ENCODE measurements at regions not wholly inside any gene's neighbourhood (a gene's known extent, or its start where the extent isn't known, plus 50 kb on each side); places are given as distances from the start of the nearest gene placed in this dataset.

- TF ChIP-seq ASH2L (IDR thresholded peaks at IDR 0.05; ENCODE audit: borderline replicate concordance, low read depth): no peak
- no peak for TF ChIP-seq ATF7 (IDR thresholded peaks at IDR 0.05; ENCODE audit: low read depth)
These were observed 265.9 kb downstream of the ENC1 start (continued) for GRCh38 chr5:74374656-74375055.

GRCh38 chr5:74373076-74373475 is 267.5 kb downstream of the ENC1 start:
- POLR2A ChIA-PET: no interaction called here
- Histone ChIP-seq H4K20me1 (ENCODE audit: control insufficient read depth, insufficient read depth) (no peaks in the 10 kb centered on the region), H3K36me3 (ENCODE audit: control insufficient read depth in 2 of 2, insufficient read depth in 2 of 2, low read length in 1 of 2) (no peaks in the 10 kb centered on the region), H3K27ac (ENCODE audit: control insufficient read depth, insufficient read depth) (no peak overlapping the region), H3K4me2 (ENCODE audit: control insufficient read depth, insufficient read depth) (no peak overlapping the region), H3K4me3 (no peak overlapping the region), H3K9ac (ENCODE audit: control insufficient read depth, insufficient read depth, low read length) (no peak overlapping the region), H3K27me3 (replicated peaks in 1 of 2; ENCODE audit: control insufficient read depth in 2 of 2, insufficient read depth in 2 of 2, low read length in 1 of 2) (no peaks in the 10 kb centered on the region), H3K79me2 (ENCODE audit: control insufficient read depth, insufficient read depth, low read length) (no peaks in the 10 kb centered on the region), H3K9me3 (replicated peaks; ENCODE audit: control insufficient read depth, insufficient read depth, low read length) (no peaks in the 10 kb centered on the region; the same call in 2 of the 3 replicates), H2AFZ (ENCODE audit: control insufficient read depth, low read depth, low read length) (no peak overlapping the region), H3K4me1 (ENCODE audit: control insufficient read depth, insufficient read depth, low read length) (no peaks in the 10 kb centered on the region)
- BruUV-seq (replicated peaks): no TSS peak
- CTCF ChIA-PET: no interaction called here
- no peak for FAIRE-seq
- in situ Hi-C loops (cut with MboI): no loop called here
- no peak for TF ChIP-seq KDM1A (IDR thresholded peaks at IDR 0.05; ENCODE audit: borderline replicate concordance)
- no peak for TF ChIP-seq RUNX3 (IDR thresholded peaks at IDR 0.05; ENCODE audit: low read length)
- no peak for TF ChIP-seq ZSCAN29 (IDR thresholded peaks at IDR 0.05)
- no peak for TF ChIP-seq SUZ12 (IDR thresholded peaks at IDR 0.05; ENCODE audit: unreplicated experiment)
- TF ChIP-seq MYC (IDR thresholded peaks at IDR 0.05; ENCODE audit: insufficient read depth, insufficient read length, insufficient replicate concordance, low read length, severe bottlenecking): no peak
- no peak for TF ChIP-seq STAT1 (conservative IDR thresholded peaks at IDR 0.05)
- no peak for TF ChIP-seq SMC3 (IDR thresholded peaks at IDR 0.05; ENCODE audit: borderline replicate concordance, low read length)
- no peak for TF ChIP-seq ZNF687 (IDR thresholded peaks at IDR 0.05)
- no peak for TF ChIP-seq SIX5 (IDR thresholded peaks at IDR 0.05; ENCODE audit: low read depth, low read length, severe bottlenecking)
- no peak for TF ChIP-seq IRF4 (IDR thresholded peaks at IDR 0.05; ENCODE audit: low read depth, low read length)
- TF ChIP-seq CHD1 (IDR thresholded peaks at IDR 0.05; ENCODE audit: low read depth, low read length): no peak
- no peak for DNase-seq (ENCODE audit: low read depth, low spot score)
- no peak for ATAC-seq
- SMC1A ChIA-PET (ENCODE audit: uncharacterized antibody, unreplicated experiment): no interaction called here
- WGBS (ENCODE audit: insufficient coverage, insufficient replicate concordance, low lambda C conversion rate, missing lambda C conversion rate): 0% methylated on average over 1 of the region's 1 CpG
- intact Hi-C loops (cut with micrococcal nuclease; ENCODE audit: unreplicated experiment): no loop called here
- RAD21 ChIA-PET (ENCODE audit: unreplicated experiment): no interaction called here
